Glutamatergic neuron (in vitro differentiated cells): ENCODE measurements at regions not wholly inside any gene's neighbourhood (a gene's known extent, or its start where the extent isn't known, plus 50 kb on each side); places are given as distances from the start of the nearest gene placed in this dataset.
A peak's percentile ranks its signal among the peaks of the same experiment; 100 is the strongest.

Source experiments
- DNase-seq: peaks from one replicate; pipeline ENCODE4 v3.0.0; 2022
- H3K27ac Mint-ChIP-seq: one replicate; pipeline ENCODE4 v1.8.0; 2020; ENCODE audit warnings: mild to moderate bottlenecking, mixed read lengths, inconsistent platforms; ENCODE audit not compliant: unreplicated experiment
- H3K27me3 Mint-ChIP-seq: one replicate; pipeline ENCODE4 v1.8.0; 2020; ENCODE audit warnings: mild to moderate bottlenecking, moderate library complexity, mixed read lengths, inconsistent platforms; ENCODE audit not compliant: unreplicated experiment
- H3K36me3 Mint-ChIP-seq: one replicate; pipeline ENCODE4 v1.8.0; 2020; ENCODE audit warnings: mild to moderate bottlenecking, mixed read lengths, inconsistent platforms; ENCODE audit not compliant: unreplicated experiment
- H3K4me1 Mint-ChIP-seq: one replicate; pipeline ENCODE4 v1.8.0; 2020; ENCODE audit warnings: mild to moderate bottlenecking, low read depth, mixed read lengths, inconsistent platforms; ENCODE audit not compliant: unreplicated experiment
- H3K4me3 Mint-ChIP-seq: one replicate; pipeline ENCODE4 v1.8.0; 2020; ENCODE audit warnings: mild to moderate bottlenecking, mixed read lengths, inconsistent platforms; ENCODE audit not compliant: unreplicated experiment
- H3K9me3 Mint-ChIP-seq: one replicate; pipeline ENCODE4 v1.8.0; 2020; ENCODE audit warnings: mild to moderate bottlenecking, moderate library complexity, mixed read lengths, inconsistent platforms; ENCODE audit not compliant: unreplicated experiment
- CTCF ChIP-seq: fragments of 200-600 bp; sonication (generic); IDR thresholded peaks from one replicate; pipeline ENCODE4 v1.5.0; 2021; ENCODE audit not compliant: partially characterized antibody, unreplicated experiment

DNA sequence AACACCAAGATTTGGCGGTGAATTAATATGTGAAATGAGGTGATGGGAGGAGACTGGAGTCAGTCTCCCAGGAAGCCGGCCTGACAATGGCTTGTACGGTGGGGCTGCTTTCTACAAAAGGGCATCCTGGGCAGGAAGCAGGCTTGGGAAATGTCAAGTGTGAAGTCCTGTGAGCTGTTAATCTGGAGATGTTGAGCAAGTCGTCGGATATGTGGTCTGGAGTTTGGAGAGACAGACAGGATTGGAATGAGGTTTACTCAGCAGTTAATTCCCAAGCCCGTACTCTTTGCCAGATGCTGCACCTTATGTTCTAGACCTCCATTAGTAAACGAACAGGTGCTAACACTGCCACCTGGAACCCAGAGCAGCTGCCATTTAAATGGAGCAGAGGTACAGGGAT, 107.7 kb upstream of the FOXC1 start:
- H3K27ac Mint-ChIP-seq = peak overlapping the region; percentile 90
- DNase-seq = no peak
- peaks cover 9% of the 10 kb centered on the region for H3K9me3 Mint-ChIP-seq
- H3K4me1 Mint-ChIP-seq = peaks cover 37% of the 10 kb centered on the region
- peaks cover 7% of the 10 kb centered on the region for H3K36me3 Mint-ChIP-seq
- no peak for TF ChIP-seq CTCF
- H3K27me3 Mint-ChIP-seq = peaks cover 12% of the 10 kb centered on the region
- H3K4me3 Mint-ChIP-seq = peak overlapping the region; percentile 69

GRCh38 chr6:1503811-1504210, 105.9 kb upstream of the FOXC1 start:
- Mint-ChIP-seq H3K4me1 (peaks cover 27% of the 10 kb centered on the region), H3K27ac (peak overlapping the region; percentile 91), H3K27me3 (peaks cover 8% of the 10 kb centered on the region), H3K36me3 (peaks cover 7% of the 10 kb centered on the region), H3K4me3 (peak overlapping the region; percentile 39), H3K9me3 (peaks cover 9% of the 10 kb centered on the region)
- no peak for TF ChIP-seq CTCF
- DNase-seq = no peak

DNA sequence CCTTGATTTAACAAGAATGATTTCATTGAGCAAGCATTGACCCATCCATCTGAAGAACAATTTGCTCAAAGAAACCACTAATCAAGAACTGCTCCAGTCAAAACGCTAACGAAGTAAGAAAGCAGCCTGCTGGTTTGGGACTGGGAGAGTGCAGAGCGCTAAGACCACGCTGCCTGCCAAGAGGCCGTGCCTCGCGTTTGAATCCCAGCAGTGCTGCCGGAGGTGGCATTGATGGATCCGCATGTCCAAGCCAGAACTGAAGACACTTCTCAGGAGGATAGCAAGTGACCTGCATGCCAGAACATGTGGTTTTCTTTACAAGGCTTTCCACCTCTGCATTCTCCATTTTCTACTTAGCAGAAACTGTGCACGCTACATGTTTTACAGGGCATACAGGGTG, 105.2 kb upstream of the FOXC1 start:
- peaks cover 9% of the 10 kb centered on the region for H3K9me3 Mint-ChIP-seq
- H3K36me3 Mint-ChIP-seq = peaks cover 7% of the 10 kb centered on the region
- peak overlapping the region; percentile 91 for H3K27ac Mint-ChIP-seq
- H3K27me3 Mint-ChIP-seq = peaks cover 8% of the 10 kb centered on the region
- peak overlapping the region; percentile 15 for H3K4me3 Mint-ChIP-seq
- H3K4me1 Mint-ChIP-seq = peaks cover 27% of the 10 kb centered on the region
- no peak for DNase-seq
- no peak for TF ChIP-seq CTCF

- DNase-seq = no peak
- TF ChIP-seq CTCF = no peak
- H3K4me1 Mint-ChIP-seq = peaks cover 20% of the 10 kb centered on the region
- no peak overlapping the region for H3K27ac Mint-ChIP-seq
- H3K4me3 Mint-ChIP-seq = no peak overlapping the region
- H3K36me3 Mint-ChIP-seq = peaks cover under 1% of the 10 kb centered on the region
- H3K27me3 Mint-ChIP-seq = peaks cover 2% of the 10 kb centered on the region
- peaks cover 4% of the 10 kb centered on the region for H3K9me3 Mint-ChIP-seq
These were observed 102.5 kb upstream of the FOXC1 start for GRCh38 chr6:1507251-1507650.

DNA sequence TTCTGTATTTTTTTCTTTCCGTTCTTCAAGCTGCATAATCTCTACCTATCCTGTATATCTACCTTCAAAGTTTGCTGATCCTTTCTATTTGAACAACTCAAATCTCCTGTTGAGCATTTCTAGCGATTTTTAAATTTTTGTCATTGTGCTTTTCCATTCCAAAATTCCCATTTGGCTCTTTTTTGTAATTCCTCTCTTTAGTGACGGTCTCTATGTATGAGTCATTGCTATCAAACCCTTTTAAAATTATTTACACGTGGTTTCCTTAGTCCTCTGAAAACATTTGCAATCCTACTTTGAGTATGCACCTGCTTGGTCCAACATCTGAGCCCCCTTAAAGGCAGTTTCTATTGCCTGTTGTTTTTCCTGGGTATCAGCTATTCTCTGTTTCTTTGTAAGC, 100.5 kb upstream of the FOXC1 start:
- DNase-seq = no peak
- no peak for TF ChIP-seq CTCF
- no peaks in the 10 kb centered on the region for H3K36me3 Mint-ChIP-seq
- H3K9me3 Mint-ChIP-seq = peaks cover 2% of the 10 kb centered on the region
- H3K4me3 Mint-ChIP-seq = no peak overlapping the region
- H3K27ac Mint-ChIP-seq = no peak overlapping the region
- peaks cover 8% of the 10 kb centered on the region for H3K4me1 Mint-ChIP-seq
- no peaks in the 10 kb centered on the region for H3K27me3 Mint-ChIP-seq
